SKM-1 treated with dmso at 0.1 percent for 144 hours (cell line): ENCODE measurements at regions not wholly inside any gene's neighbourhood (a gene's known extent, or its start where the extent isn't known, plus 50 kb on each side); places are given as distances from the start of the nearest gene placed in this dataset.
A peak's percentile ranks its signal among the peaks of the same experiment; 100 is the strongest.
"Not testable (repeated sequence)": the region's sequence is repeated elsewhere in the genome, so short reads cannot be mapped to it uniquely, and the experiment has no call there.

ENCODE experiments used
- DNase-seq: peaks from one replicate; lab custom pipeline; 2025; ENCODE audit not compliant: unreplicated experiment; lab: John Stamatoyannopoulos, UW

- peak; percentile 71 for DNase-seq
Observed at GRCh38 chr17:30731210-30732132, 93.0 kb downstream of the CRLF3 start.

GRCh38 chr17:30730837-30731209 lies 93.7 kb downstream of the CRLF3 start:
- not testable (repeated sequence) for DNase-seq

- not testable (repeated sequence) for DNase-seq
Observed at GRCh38 chr17:30730171-30730836, 94.2 kb downstream of the CRLF3 start.

GRCh38 chr17:30729471-30730170 lies 94.9 kb downstream of the CRLF3 start:
- not testable (repeated sequence) for DNase-seq

- not testable (repeated sequence) for DNase-seq
Observed at GRCh38 chr17:30727517-30727916, 97.0 kb downstream of the CRLF3 start.

- DNase-seq: not testable (repeated sequence)
Observed at GRCh38 chr17:30726734-30727133, 97.8 kb downstream of the CRLF3 start.

- not testable (repeated sequence) for DNase-seq
Observed at GRCh38 chr17:30726310-30726709, 98.2 kb downstream of the CRLF3 start.

- not testable (repeated sequence) for DNase-seq
Observed at GRCh38 chr17:30724034-30724650, 100.3 kb downstream of the CRLF3 start.

- not testable (repeated sequence) for DNase-seq
Observed at GRCh38 chr17:30722114-30722780, 102.2 kb downstream of the CRLF3 start.

- DNase-seq: not testable (repeated sequence)
Observed at GRCh38 chr17:30720971-30721370, 103.5 kb downstream of the CRLF3 start.

GRCh38 chr17:30720013-30720471 lies 104.5 kb downstream of the CRLF3 start:
- DNase-seq: no peak

GRCh38 chr17:30719131-30719973 lies 105.1 kb downstream of the CRLF3 start:
- DNase-seq: peak; percentile 46

GRCh38 chr17:30718691-30719090 lies 105.8 kb downstream of the CRLF3 start:
- DNase-seq: not testable (repeated sequence)

GRCh38 chr17:30718099-30718447 lies 106.4 kb downstream of the CRLF3 start:
- DNase-seq: not testable (repeated sequence)

GRCh38 chr17:30717291-30718098 lies 107.0 kb downstream of the CRLF3 start:
- DNase-seq: no peak

GRCh38 chr17:30716461-30717290 lies 107.8 kb downstream of the CRLF3 start:
- peak; percentile 2 for DNase-seq

GRCh38 chr17:30714825-30715622 lies 109.5 kb downstream of the CRLF3 start:
- peak; percentile 4 for DNase-seq
